Upper lobe of left lung (tissue), 4 donors: ENCODE measurements at regions not wholly inside any gene's neighbourhood (a gene's known extent, or its start where the extent isn't known, plus 50 kb on each side); places are given as distances from the start of the nearest gene placed in this dataset.

Experiments
- EP300 ChIP-seq, 4 donors: sonication (generic); formaldehyde crosslinking; IDR thresholded peaks; one replicate each; pipeline ENCODE4 v1.5.1; 2017; ENCODE audit warnings: antibody characterized with exemption in 4 of 4, control low read depth in 2 of 4
- POLR2A ChIP-seq, 4 donors: fragments of 450-650 bp; IDR thresholded peaks; one replicate each; pipeline ENCODE4 v1.5.1; 2016 to 2017; ENCODE audit warnings: antibody characterized with exemption in 4 of 4, mild to moderate bottlenecking in 2 of 4
- POLR2AphosphoS5 ChIP-seq, 2 donors: sonication (generic); formaldehyde crosslinking; IDR thresholded peaks; one replicate each; pipeline ENCODE4 v1.5.1; 2017; ENCODE audit warnings: antibody characterized with exemption in 2 of 2
- TF ChIP-seq, protein P1 (sequence below), 6 experiments: fragments of 450-650 bp in 4 of 6; fragments of 200-600 bp in 2 of 6; sonication (generic) in 2 of 6; IDR thresholded peaks; one replicate each; pipeline ENCODE4 v1.5.1; 2016 to 2019; ENCODE audit warnings: antibody characterized with exemption in 6 of 6

DNA sequence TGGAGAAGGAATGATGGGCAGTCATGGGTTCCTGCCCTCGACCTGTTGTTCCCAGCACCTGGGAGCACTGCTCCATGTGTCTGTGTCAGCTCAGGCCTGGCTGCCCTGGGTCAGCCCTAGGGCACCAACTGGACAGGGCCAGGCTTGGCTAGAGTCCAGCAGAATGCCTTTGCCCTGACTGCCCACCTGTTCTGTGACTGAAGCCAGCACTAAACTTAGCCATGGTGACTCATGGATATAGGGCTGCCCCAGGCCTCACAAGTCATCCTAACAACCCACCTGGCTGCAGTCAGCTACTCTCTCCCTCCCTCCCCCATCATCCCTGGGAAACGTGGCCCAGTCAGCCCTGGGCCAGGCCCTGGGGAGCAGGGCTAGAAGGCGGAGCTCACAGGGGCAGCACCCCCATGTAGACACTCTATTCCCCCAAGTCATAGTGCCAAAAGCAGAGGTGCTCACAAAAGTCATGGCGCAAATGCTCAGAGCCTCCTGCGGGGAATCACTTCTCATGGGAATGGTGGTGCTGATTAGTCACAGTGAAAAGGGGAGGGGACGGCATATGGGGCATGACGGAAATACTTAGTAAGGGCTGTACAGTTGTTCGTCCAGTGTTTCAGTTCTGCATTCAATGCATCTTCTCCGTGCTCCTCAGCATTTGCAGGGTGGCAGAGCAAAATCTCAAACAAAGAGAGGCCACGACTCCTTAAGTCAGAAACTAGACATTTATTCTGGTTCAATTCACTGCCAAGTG is 52.0 kb upstream of the NTF3 start:
- TF ChIP-seq, protein P1, sequence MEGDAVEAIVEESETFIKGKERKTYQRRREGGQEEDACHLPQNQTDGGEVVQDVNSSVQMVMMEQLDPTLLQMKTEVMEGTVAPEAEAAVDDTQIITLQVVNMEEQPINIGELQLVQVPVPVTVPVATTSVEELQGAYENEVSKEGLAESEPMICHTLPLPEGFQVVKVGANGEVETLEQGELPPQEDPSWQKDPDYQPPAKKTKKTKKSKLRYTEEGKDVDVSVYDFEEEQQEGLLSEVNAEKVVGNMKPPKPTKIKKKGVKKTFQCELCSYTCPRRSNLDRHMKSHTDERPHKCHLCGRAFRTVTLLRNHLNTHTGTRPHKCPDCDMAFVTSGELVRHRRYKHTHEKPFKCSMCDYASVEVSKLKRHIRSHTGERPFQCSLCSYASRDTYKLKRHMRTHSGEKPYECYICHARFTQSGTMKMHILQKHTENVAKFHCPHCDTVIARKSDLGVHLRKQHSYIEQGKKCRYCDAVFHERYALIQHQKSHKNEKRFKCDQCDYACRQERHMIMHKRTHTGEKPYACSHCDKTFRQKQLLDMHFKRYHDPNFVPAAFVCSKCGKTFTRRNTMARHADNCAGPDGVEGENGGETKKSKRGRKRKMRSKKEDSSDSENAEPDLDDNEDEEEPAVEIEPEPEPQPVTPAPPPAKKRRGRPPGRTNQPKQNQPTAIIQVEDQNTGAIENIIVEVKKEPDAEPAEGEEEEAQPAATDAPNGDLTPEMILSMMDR (IDR thresholded peaks at IDR 0.05) = no peak
- TF ChIP-seq POLR2AphosphoS5 (IDR thresholded peaks at IDR 0.05) = no peak
- TF ChIP-seq POLR2A (IDR thresholded peaks at IDR 0.05) = no peak
- no peak for TF ChIP-seq EP300 (IDR thresholded peaks at IDR 0.05)
